ENCODE measurements at regions not wholly inside any gene's neighbourhood (a gene's known extent, or its start where the extent isn't known, plus 50 kb on each side); places are given as distances from the start of the nearest gene placed in this dataset.
"Not testable (repeated sequence)": the region's sequence is repeated elsewhere in the genome, so short reads cannot be mapped to it uniquely, and the experiment has no call there.

DNA sequence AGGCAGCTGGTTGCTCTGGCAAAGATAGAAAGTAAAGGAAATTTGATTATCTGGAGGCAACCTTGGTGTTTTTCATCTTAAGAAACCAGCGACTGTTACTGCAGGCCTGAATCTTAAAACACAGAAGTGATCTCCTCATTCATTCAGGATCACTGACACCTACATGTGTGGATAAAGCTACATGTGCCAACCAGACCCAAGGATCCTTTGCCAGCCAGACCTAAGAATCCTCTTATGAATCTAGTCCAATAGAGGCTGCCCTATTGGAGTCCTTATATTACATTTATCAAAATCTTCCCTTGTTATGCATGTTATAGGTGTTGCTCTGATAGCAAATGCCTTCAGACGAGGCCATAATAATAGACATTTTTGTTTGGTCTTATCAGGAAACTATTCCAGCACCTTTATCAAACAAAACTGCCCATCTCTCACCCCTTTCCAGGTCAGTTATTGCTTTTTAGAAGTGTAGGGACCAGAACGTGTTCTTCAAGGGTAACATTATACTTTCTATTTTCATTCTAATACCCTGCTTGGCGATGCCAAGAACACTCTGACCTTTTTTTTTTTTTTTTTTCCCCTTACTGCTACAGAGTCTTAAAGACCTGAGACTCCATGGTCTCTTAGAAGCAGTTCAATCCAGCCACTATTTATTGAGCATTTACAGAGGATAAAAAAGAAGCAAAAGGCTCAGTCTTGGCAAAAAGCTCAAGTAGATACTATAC lies 175.5 kb upstream of the PTBP2 start:
- no peaks in the 10 kb centered on the region for H3K36me3 ChIP-seq (ENCODE audit: control insufficient read depth, insufficient read depth, low read length)

GRCh38 chr1:96550061-96550460 lies 171.5 kb upstream of the PTBP2 start:
- H3K9me3 ChIP-seq (ENCODE audit: control insufficient read depth, low read depth, low read length), result no peaks in the 10 kb centered on the region
- H3K27ac ChIP-seq (ENCODE audit: low read length), result no peak overlapping the region
- no peak for DNase-seq
- H3K36me3 ChIP-seq (ENCODE audit: control insufficient read depth, insufficient read depth, low read length), result no peaks in the 10 kb centered on the region
- H3K27me3 ChIP-seq (ENCODE audit: control insufficient read depth, insufficient read depth, low read length), result no peaks in the 10 kb centered on the region
- no peak overlapping the region for H3K4me3 ChIP-seq (ENCODE audit: low read length)
- no peaks in the 10 kb centered on the region for H3K4me1 ChIP-seq (ENCODE audit: control insufficient read depth, insufficient read depth, low read length)

More for the DNA sequence above, 175.5 kb upstream of the PTBP2 start:
- Histone ChIP-seq H3K27ac (ENCODE audit: low read length) (no peak overlapping the region), H3K9me3 (ENCODE audit: control insufficient read depth, low read depth, low read length) (no peaks in the 10 kb centered on the region), H3K27me3 (ENCODE audit: control insufficient read depth, insufficient read depth, low read length) (no peaks in the 10 kb centered on the region), H3K4me3 (ENCODE audit: low read length) (no peak overlapping the region), H3K4me1 (ENCODE audit: control insufficient read depth, insufficient read depth, low read length) (no peaks in the 10 kb centered on the region)
- DNase-seq, result no peak
- 82% methylated on average over 3 of the region's 4 CpGs for WGBS (ENCODE audit: insufficient coverage, low lambda C conversion rate)

- Histone ChIP-seq H3K4me3 (ENCODE audit: low read length) (no peak overlapping the region), H3K27me3 (ENCODE audit: control insufficient read depth, insufficient read depth, low read length) (no peaks in the 10 kb centered on the region), H3K36me3 (ENCODE audit: control insufficient read depth, insufficient read depth, low read length) (no peaks in the 10 kb centered on the region), H3K4me1 (ENCODE audit: control insufficient read depth, insufficient read depth, low read length) (no peaks in the 10 kb centered on the region), H3K27ac (ENCODE audit: low read length) (no peak overlapping the region), H3K9me3 (ENCODE audit: control insufficient read depth, low read depth, low read length) (no peaks in the 10 kb centered on the region)
- no peak for DNase-seq
Measured at GRCh38 chr1:96552451-96552850, 169.1 kb upstream of the PTBP2 start.

DNA sequence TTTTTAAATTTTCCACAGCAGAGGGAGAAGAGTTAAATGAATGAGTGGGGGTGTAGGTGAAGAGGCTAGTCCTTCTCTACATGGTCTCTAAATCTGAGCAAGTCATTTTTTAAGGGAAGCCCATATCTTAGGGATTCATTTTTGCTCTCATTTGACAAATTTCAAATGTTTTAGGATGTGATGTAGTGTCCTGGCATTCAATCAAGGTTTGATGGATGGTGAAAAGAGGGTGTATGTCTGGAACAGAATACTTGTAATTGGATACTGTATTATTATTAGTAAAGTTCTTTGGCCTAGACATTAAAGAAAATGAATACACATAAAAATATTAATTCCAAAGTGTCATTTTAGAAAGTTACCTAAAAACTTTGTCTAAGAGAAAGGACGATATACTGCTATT lies 167.8 kb upstream of the PTBP2 start:
- Histone ChIP-seq H3K27me3 (ENCODE audit: control insufficient read depth, insufficient read depth, low read length) (no peaks in the 10 kb centered on the region), H3K27ac (ENCODE audit: low read length) (no peak overlapping the region), H3K9me3 (ENCODE audit: control insufficient read depth, low read depth, low read length) (no peaks in the 10 kb centered on the region), H3K4me3 (ENCODE audit: low read length) (no peak overlapping the region), H3K4me1 (ENCODE audit: control insufficient read depth, insufficient read depth, low read length) (no peaks in the 10 kb centered on the region), H3K36me3 (ENCODE audit: control insufficient read depth, insufficient read depth, low read length) (no peaks in the 10 kb centered on the region)
- 80% methylated on average over 1 of the region's 1 CpG for WGBS (ENCODE audit: insufficient coverage, low lambda C conversion rate)
- DNase-seq, result no peak

DNA sequence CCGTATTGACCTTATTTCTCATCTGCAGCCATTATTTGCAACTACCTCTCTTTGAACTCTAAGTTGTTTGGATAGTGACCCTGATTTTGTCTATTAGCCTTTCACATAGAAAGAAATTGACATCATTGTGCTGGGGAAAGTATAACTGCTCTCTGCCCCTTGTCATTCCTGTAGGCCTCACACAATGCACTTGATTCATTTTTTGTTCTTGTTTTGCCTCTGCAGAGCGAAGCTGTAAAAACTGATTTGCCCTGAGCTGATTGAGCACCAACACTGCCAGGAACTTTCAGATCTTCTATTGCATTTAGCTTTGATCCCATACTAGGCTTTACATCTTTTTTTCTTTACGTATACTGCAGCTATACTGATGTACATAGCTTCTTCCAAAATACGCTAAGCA lies 167.2 kb upstream of the PTBP2 start:
- H3K4me3 ChIP-seq (ENCODE audit: low read length), result no peak overlapping the region
- H3K4me1 ChIP-seq (ENCODE audit: control insufficient read depth, insufficient read depth, low read length), result no peaks in the 10 kb centered on the region
- DNase-seq, result no peak
- WGBS (ENCODE audit: insufficient coverage, low lambda C conversion rate), result 90% methylated on average over 3 of the region's 4 CpGs
- H3K27me3 ChIP-seq (ENCODE audit: control insufficient read depth, insufficient read depth, low read length), result no peaks in the 10 kb centered on the region
- no peaks in the 10 kb centered on the region for H3K36me3 ChIP-seq (ENCODE audit: control insufficient read depth, insufficient read depth, low read length)
- no peak overlapping the region for H3K27ac ChIP-seq (ENCODE audit: low read length)
- H3K9me3 ChIP-seq (ENCODE audit: control insufficient read depth, low read depth, low read length), result no peaks in the 10 kb centered on the region

GRCh38 chr1:96557336-96557735 lies 164.2 kb upstream of the PTBP2 start:
- no peak for DNase-seq
- Histone ChIP-seq H3K27ac (ENCODE audit: low read length) (no peak overlapping the region), H3K27me3 (ENCODE audit: control insufficient read depth, insufficient read depth, low read length) (no peaks in the 10 kb centered on the region), H3K4me1 (ENCODE audit: control insufficient read depth, insufficient read depth, low read length) (no peaks in the 10 kb centered on the region), H3K4me3 (ENCODE audit: low read length) (no peak overlapping the region), H3K36me3 (ENCODE audit: control insufficient read depth, insufficient read depth, low read length) (no peaks in the 10 kb centered on the region), H3K9me3 (ENCODE audit: control insufficient read depth, low read depth, low read length) (no peaks in the 10 kb centered on the region)
- 97% methylated on average over 4 of the region's 5 CpGs for WGBS (ENCODE audit: insufficient coverage, low lambda C conversion rate)

- WGBS (ENCODE audit: insufficient coverage, low lambda C conversion rate), result no CpG with 5 or more reads among the region's 1 CpG
- Histone ChIP-seq H3K36me3 (ENCODE audit: control insufficient read depth, insufficient read depth, low read length) (no peaks in the 10 kb centered on the region), H3K27ac (ENCODE audit: low read length) (no peak overlapping the region), H3K27me3 (ENCODE audit: control insufficient read depth, insufficient read depth, low read length) (no peaks in the 10 kb centered on the region), H3K4me3 (ENCODE audit: low read length) (no peak overlapping the region), H3K4me1 (ENCODE audit: control insufficient read depth, insufficient read depth, low read length) (no peaks in the 10 kb centered on the region), H3K9me3 (ENCODE audit: control insufficient read depth, low read depth, low read length) (no peaks in the 10 kb centered on the region)
- DNase-seq, result no peak
Measured at GRCh38 chr1:96558635-96559034, 162.9 kb upstream of the PTBP2 start.

DNA sequence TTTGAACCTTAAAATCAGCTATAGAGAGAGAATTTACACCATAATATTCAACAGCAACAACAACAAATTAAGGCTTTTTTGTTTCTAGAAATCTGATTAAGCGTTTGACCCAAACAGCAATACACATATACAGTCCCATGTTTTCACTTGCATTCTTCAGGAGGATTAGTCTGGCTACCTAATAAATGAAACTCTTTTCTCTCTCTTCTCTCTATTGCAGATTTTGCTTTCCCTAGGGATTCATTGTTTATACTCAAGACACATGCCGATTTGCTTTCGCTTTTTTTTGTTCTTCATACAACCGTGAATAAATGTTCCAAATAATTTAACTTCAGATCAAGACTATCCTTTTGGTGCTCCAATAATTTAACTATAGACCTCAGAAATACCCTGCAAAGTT lies 162.4 kb upstream of the PTBP2 start:
- Histone ChIP-seq H3K4me1 (ENCODE audit: control insufficient read depth, insufficient read depth, low read length) (no peaks in the 10 kb centered on the region), H3K27ac (ENCODE audit: low read length) (no peak overlapping the region), H3K27me3 (ENCODE audit: control insufficient read depth, insufficient read depth, low read length) (no peaks in the 10 kb centered on the region), H3K9me3 (ENCODE audit: control insufficient read depth, low read depth, low read length) (no peaks in the 10 kb centered on the region), H3K36me3 (ENCODE audit: control insufficient read depth, insufficient read depth, low read length) (no peaks in the 10 kb centered on the region), H3K4me3 (ENCODE audit: low read length) (no peak overlapping the region)
- no peak for DNase-seq
- 80% methylated on average over 3 of the region's 4 CpGs for WGBS (ENCODE audit: insufficient coverage, low lambda C conversion rate)

DNA sequence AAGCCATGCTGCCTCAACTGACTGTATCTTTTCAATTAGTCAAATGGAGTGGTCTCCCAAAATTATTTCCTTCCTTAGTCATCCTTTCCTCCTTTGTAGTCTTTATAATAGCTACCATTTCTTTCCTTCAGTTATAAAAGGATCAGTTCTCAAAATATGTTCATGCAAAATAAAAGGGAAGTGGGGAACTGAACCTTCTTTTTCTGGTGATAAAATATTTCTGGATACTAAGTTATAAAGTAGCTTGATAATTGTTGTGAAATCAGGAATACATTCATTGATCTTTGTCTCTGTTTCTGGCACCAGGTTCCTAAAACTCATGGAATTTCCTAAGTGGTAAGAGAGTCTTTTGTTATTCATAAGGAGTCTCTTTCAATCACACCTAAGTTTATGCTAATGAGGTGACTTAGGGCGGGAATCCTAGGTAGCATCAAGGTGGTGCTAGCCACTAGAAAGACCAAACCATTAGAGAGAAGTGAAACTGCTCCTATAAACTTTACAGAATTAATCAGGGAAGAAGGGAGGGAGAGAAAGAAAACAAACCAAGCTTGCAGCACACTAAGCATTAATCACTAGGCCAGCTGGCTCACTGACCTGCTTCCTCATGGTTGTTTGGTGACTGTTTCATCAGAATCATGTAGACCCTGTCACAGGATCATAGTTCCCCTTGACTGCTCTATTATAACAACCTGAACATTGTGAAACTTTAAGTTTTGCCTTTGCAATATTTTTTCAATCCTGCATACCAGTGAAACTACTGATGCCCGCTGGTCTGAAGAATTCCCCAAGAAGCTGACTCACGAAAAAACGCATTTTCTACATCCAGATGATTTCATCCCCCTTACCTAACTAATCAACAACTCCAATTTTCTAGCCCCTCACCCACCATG lies 161.6 kb upstream of the PTBP2 start:
- Histone ChIP-seq H3K4me3 (ENCODE audit: low read length) (no peak overlapping the region), H3K4me1 (ENCODE audit: control insufficient read depth, insufficient read depth, low read length) (no peaks in the 10 kb centered on the region), H3K27ac (ENCODE audit: low read length) (no peak overlapping the region), H3K27me3 (ENCODE audit: control insufficient read depth, insufficient read depth, low read length) (no peaks in the 10 kb centered on the region), H3K36me3 (ENCODE audit: control insufficient read depth, insufficient read depth, low read length) (no peaks in the 10 kb centered on the region), H3K9me3 (ENCODE audit: control insufficient read depth, low read depth, low read length) (no peaks in the 10 kb centered on the region)
- DNase-seq, result no peak
- no CpG with 5 or more reads among the region's 4 CpGs for WGBS (ENCODE audit: insufficient coverage, low lambda C conversion rate)

GRCh38 chr1:96562094-96562493 lies 159.5 kb upstream of the PTBP2 start:
- H3K27ac ChIP-seq (ENCODE audit: low read length), result no peak overlapping the region
- no peaks in the 10 kb centered on the region for H3K4me1 ChIP-seq (ENCODE audit: control insufficient read depth, insufficient read depth, low read length)
- H3K36me3 ChIP-seq (ENCODE audit: control insufficient read depth, insufficient read depth, low read length), result no peaks in the 10 kb centered on the region
- H3K27me3 ChIP-seq (ENCODE audit: control insufficient read depth, insufficient read depth, low read length), result no peaks in the 10 kb centered on the region
- H3K4me3 ChIP-seq (ENCODE audit: low read length), result no peak overlapping the region
- no peaks in the 10 kb centered on the region for H3K9me3 ChIP-seq (ENCODE audit: control insufficient read depth, low read depth, low read length)
- DNase-seq, result no peak

DNA sequence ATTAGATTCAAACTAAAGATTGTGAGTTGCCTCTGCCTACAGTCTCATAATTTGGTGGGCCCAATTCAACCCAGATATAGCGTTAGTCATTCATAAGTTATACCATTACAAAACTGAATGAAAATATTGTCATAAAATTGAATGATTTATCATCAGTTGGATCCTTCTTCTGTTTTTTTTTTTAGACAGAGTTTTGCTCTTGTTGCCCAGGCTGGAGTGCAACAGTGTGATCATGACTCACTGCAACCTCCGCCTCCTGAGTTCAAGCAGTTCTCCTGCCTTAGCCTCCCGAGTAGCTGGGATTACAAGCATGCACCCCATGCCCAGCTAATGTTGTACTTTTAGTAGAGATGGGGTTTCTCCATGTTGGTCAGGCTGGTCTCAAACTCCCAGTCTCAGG lies 157.2 kb upstream of the PTBP2 start:
- no CpG with 5 or more reads among the region's 3 CpGs for WGBS (ENCODE audit: insufficient coverage, low lambda C conversion rate)
- not testable (repeated sequence) for H3K4me3 ChIP-seq (ENCODE audit: low read length); DNase-seq; H3K9me3 ChIP-seq (ENCODE audit: control insufficient read depth, low read depth, low read length); H3K4me1 ChIP-seq (ENCODE audit: control insufficient read depth, insufficient read depth, low read length); H3K36me3 ChIP-seq (ENCODE audit: control insufficient read depth, insufficient read depth, low read length); H3K27me3 ChIP-seq (ENCODE audit: control insufficient read depth, insufficient read depth, low read length); H3K27ac ChIP-seq (ENCODE audit: low read length)
